GM12891 (cell line): ENCODE measurements at regions not wholly inside any gene's neighbourhood (a gene's known extent, or its start where the extent isn't known, plus 50 kb on each side); places are given as distances from the start of the nearest gene placed in this dataset.

ENCODE experiments used
- DNase-seq: peaks from one replicate; pipeline ENCODE4 v3.0.0; 2011; ENCODE audit warnings: low spot score; ENCODE audit not compliant: insufficient read length
- FAIRE-seq: peaks from 2 replicates; lab custom pipeline; 2011; peaks lifted over from hg19 to GRCh38; lab: Jason Lieb, UNC
- PAX5 ChIP-seq: IDR thresholded peaks from 2 replicates; pipeline ENCODE4 v1.6.1; 2011; ENCODE audit warnings: low read length, moderate library complexity, mild to moderate bottlenecking; ENCODE audit not compliant: insufficient read depth, severe bottlenecking
- POLR2A ChIP-seq: IDR thresholded peaks from 2 replicates; pipeline ENCODE4 v1.6.1; 2011; ENCODE audit warnings: low read depth, low read length, control low read depth
- POLR2AphosphoS5 ChIP-seq: IDR thresholded peaks from 2 replicates; pipeline ENCODE4 v1.6.1; 2011; ENCODE audit warnings: low read depth, low read length, control low read depth
- POU2F2 ChIP-seq: IDR thresholded peaks from 2 replicates; pipeline ENCODE4 v1.6.1; 2011; ENCODE audit warnings: low read depth, mild to moderate bottlenecking, control low read depth, low read length, moderate library complexity
- SPI1 ChIP-seq: IDR thresholded peaks from 2 replicates; pipeline ENCODE4 v1.6.1; 2011; ENCODE audit warnings: low read depth, low read length, control low read depth
- TAF1 ChIP-seq: IDR thresholded peaks from 2 replicates; pipeline ENCODE4 v1.6.1; 2011; ENCODE audit warnings: low read depth, low read length, control low read depth

- TF ChIP-seq POU2F2: no peak
- TF ChIP-seq POLR2AphosphoS5: no peak
- TF ChIP-seq PAX5: no peak
- no peak for TF ChIP-seq POLR2A
- TF ChIP-seq TAF1: no peak
- no peak for TF ChIP-seq SPI1
- FAIRE-seq: no peak
- DNase-seq: no peak
Measured at GRCh38 chr9:10925896-10926295, 313.1 kb upstream of the PTPRD start.

DNA sequence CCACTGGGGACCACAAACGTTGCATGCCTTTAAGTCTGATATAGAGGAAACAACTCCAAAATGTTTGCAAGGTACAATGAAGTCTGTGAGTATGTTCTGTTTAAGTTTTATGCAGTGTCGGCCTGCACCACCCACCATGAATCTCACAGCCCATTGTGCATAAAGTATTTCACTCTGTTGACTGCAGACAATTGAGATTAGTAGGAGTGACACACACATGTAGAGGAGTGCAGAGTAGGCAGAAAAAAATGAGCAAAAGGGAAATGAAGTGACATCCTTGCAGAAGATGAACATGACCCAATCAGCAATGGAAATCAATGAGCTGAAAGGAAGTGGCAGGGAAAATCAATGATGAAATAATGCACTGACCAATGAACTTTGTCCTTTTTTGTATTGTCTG lies 315.6 kb upstream of the PTPRD start:
- TF ChIP-seq SPI1 (no peak), POLR2A (no peak), PAX5 (no peak), TAF1 (no peak), POLR2AphosphoS5 (no peak), POU2F2 (no peak)
- no peak for FAIRE-seq
- DNase-seq: no peak

DNA sequence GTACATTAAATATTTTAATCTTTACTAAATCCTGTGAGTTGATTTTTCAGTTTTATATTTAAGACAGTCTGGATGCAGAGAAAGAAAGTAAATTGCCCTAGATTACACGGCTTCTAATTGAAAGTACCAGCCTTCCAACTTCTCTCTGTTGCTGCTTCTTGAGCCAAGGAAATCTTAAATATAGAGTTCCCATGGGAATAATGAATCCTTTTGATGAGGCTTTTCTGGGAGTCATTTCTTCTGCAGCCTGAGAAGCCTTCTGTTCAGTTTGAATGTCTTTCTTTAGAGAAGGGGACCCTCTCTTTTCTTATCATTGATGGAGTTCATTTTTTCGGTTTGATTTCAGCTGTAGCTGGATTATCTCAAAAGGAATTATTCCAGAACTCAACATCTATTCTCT lies 317.3 kb upstream of the PTPRD start:
- no peak for FAIRE-seq

GRCh38 chr9:10946676-10947410 lies 334.0 kb upstream of the PTPRD start:
- FAIRE-seq (no peak), DNase-seq (no peak)
- TF ChIP-seq POLR2A: no peak
- TF ChIP-seq POLR2AphosphoS5: no peak
- TF ChIP-seq SPI1: no peak
- TF ChIP-seq TAF1: no peak
- TF ChIP-seq POU2F2: no peak
- TF ChIP-seq PAX5: no peak

More for the DNA sequence above, 317.3 kb upstream of the PTPRD start:
- no peak for TF ChIP-seq POU2F2
- no peak for DNase-seq

GRCh38 chr9:10957878-10958277 lies 345.1 kb upstream of the PTPRD start:
- no peak for TF ChIP-seq POLR2AphosphoS5
- DNase-seq: no peak
- FAIRE-seq: no peak

- FAIRE-seq: no peak
- no peak for DNase-seq
- TF ChIP-seq PAX5 (no peak), SPI1 (no peak), TAF1 (no peak), POLR2A (no peak), POLR2AphosphoS5 (no peak), POU2F2 (no peak)
Measured at GRCh38 chr9:10961883-10962282, 349.1 kb upstream of the PTPRD start.

DNA sequence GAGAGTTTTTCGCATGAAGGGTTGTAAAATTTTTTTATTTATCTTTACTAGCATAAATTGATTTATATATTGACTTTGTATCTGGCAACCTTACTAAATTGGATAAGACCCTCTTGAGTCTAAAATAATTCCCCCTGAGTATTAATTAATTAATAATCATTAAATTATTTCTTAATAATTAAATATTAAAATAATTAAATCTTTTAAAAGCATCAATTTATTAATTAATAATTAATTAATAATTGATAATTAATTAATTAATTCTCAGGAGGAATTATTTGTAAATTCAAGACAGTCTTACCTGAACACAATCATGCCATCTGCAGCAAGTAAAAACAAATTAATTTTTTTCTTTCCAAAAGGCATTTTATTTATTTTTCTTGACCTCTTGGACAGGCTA lies 370.4 kb upstream of the PTPRD start:
- no peak for DNase-seq
- no peak for TF ChIP-seq SPI1
- TF ChIP-seq TAF1: no peak
- no peak for TF ChIP-seq POLR2AphosphoS5
- no peak for TF ChIP-seq PAX5
- no peak for TF ChIP-seq POLR2A
- TF ChIP-seq POU2F2: no peak
- no peak for FAIRE-seq

GRCh38 chr9:10999646-11000045 lies 386.8 kb upstream of the PTPRD start:
- no peak for FAIRE-seq
- DNase-seq: no peak
- TF ChIP-seq SPI1 (no peak), PAX5 (no peak), POLR2A (no peak), TAF1 (no peak), POU2F2 (no peak), POLR2AphosphoS5 (no peak)

- no peak for FAIRE-seq
- TF ChIP-seq POLR2A (no peak), PAX5 (no peak), SPI1 (no peak), TAF1 (no peak), POU2F2 (no peak), POLR2AphosphoS5 (no peak)
- DNase-seq: no peak
Measured at GRCh38 chr9:11001546-11001945, 388.7 kb upstream of the PTPRD start.

DNA sequence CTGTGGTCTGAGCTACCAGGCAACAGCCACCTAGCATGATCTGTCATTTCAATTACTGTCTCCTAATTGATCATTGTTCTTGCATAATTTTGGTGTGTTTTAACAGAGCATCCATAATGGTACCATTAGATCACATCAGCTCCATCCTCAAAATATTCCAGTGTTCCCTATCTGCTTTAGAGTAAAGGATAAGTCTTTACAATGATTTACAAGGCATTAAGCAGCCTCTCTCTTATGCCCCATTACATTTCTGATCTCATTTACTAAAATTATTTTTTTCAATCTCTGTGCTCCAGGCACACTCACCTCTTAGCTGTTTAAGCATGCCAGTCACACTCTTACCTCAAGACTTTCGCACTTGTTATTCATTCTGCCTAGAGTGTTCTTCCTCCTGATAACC lies 389.9 kb upstream of the PTPRD start:
- TF ChIP-seq POLR2AphosphoS5: no peak
- no peak for TF ChIP-seq SPI1
- no peak for TF ChIP-seq TAF1
- no peak for TF ChIP-seq PAX5
- TF ChIP-seq POU2F2: no peak
- no peak for TF ChIP-seq POLR2A
- DNase-seq (no peak), FAIRE-seq (no peak)

GRCh38 chr9:11003836-11004235 lies 391.0 kb upstream of the PTPRD start:
- DNase-seq: no peak
- no peak for FAIRE-seq
- TF ChIP-seq POLR2A: no peak
- TF ChIP-seq PAX5: no peak
- no peak for TF ChIP-seq POU2F2
- no peak for TF ChIP-seq TAF1
- TF ChIP-seq POLR2AphosphoS5: no peak
- no peak for TF ChIP-seq SPI1
